Neural cell (in vitro differentiated cells): ENCODE measurements at regions not wholly inside any gene's neighbourhood (a gene's known extent, or its start where the extent isn't known, plus 50 kb on each side); places are given as distances from the start of the nearest gene placed in this dataset.

Source experiments
- EP300 ChIP-seq: fragments of 450-650 bp; conservative IDR thresholded peaks from 2 replicates; pipeline ENCODE4 v1.6.1; 2014; ENCODE audit warnings: antibody characterized with exemption, mild to moderate bottlenecking, moderate library complexity; ENCODE audit not compliant: poor library complexity, severe bottlenecking
- EZH2 ChIP-seq: fragments of 200-600, 300-800 bp; shearing (Covaris generic), sonication (generic); IDR thresholded peaks from 2 replicates; pipeline ENCODE4 v1.6.1; 2014; ENCODE audit warnings: antibody characterized with exemption, low read length, borderline replicate concordance, mild to moderate bottlenecking; ENCODE audit not compliant: insufficient read depth, poor library complexity, severe bottlenecking
- MXI1 ChIP-seq: fragments of 450-650 bp; conservative IDR thresholded peaks from 2 replicates; pipeline ENCODE4 v1.6.1; 2014; ENCODE audit warnings: antibody characterized with exemption, mild to moderate bottlenecking; ENCODE audit not compliant: poor library complexity, severe bottlenecking
- POLR2AphosphoS5 ChIP-seq: IDR thresholded peaks from 2 replicates; pipeline ENCODE4 v1.6.1; 2012
- TF ChIP-seq, protein P1 (sequence below): fragments of 450-650 bp; IDR thresholded peaks from 2 replicates; pipeline ENCODE4 v1.5.1; 2014; ENCODE audit warnings: antibody characterized with exemption, mild to moderate bottlenecking, moderate library complexity; ENCODE audit not compliant: poor library complexity, severe bottlenecking
- TF ChIP-seq, protein P2 (sequence below): IDR thresholded peaks from 2 replicates; pipeline ENCODE4 v1.6.1; 2012; ENCODE audit warnings: borderline replicate concordance

DNA sequence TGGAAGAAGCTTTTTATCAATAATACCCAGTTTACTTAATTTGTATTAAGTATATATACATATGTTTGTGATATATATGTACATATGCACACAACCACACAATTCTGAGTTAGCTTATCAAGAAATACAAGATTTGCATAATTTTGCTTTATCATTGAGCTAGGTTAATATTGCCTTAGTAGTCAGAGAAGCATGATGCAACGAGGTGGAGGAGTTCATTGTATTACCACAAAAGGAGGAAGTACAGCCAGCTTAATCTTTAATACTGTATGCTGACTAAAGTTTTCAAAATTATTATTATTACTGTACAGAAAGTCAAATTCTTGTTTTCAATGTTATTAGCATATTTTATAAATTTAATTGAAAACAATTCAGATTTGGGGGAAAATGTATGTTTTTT, 278.4 kb upstream of the PDGFD start:
- no peak for TF ChIP-seq POLR2AphosphoS5
- TF ChIP-seq, protein P1, sequence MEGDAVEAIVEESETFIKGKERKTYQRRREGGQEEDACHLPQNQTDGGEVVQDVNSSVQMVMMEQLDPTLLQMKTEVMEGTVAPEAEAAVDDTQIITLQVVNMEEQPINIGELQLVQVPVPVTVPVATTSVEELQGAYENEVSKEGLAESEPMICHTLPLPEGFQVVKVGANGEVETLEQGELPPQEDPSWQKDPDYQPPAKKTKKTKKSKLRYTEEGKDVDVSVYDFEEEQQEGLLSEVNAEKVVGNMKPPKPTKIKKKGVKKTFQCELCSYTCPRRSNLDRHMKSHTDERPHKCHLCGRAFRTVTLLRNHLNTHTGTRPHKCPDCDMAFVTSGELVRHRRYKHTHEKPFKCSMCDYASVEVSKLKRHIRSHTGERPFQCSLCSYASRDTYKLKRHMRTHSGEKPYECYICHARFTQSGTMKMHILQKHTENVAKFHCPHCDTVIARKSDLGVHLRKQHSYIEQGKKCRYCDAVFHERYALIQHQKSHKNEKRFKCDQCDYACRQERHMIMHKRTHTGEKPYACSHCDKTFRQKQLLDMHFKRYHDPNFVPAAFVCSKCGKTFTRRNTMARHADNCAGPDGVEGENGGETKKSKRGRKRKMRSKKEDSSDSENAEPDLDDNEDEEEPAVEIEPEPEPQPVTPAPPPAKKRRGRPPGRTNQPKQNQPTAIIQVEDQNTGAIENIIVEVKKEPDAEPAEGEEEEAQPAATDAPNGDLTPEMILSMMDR: no peak
- TF ChIP-seq EZH2: no peak
- no peak for TF ChIP-seq MXI1
- TF ChIP-seq EP300: no peak
- TF ChIP-seq, protein P2, sequence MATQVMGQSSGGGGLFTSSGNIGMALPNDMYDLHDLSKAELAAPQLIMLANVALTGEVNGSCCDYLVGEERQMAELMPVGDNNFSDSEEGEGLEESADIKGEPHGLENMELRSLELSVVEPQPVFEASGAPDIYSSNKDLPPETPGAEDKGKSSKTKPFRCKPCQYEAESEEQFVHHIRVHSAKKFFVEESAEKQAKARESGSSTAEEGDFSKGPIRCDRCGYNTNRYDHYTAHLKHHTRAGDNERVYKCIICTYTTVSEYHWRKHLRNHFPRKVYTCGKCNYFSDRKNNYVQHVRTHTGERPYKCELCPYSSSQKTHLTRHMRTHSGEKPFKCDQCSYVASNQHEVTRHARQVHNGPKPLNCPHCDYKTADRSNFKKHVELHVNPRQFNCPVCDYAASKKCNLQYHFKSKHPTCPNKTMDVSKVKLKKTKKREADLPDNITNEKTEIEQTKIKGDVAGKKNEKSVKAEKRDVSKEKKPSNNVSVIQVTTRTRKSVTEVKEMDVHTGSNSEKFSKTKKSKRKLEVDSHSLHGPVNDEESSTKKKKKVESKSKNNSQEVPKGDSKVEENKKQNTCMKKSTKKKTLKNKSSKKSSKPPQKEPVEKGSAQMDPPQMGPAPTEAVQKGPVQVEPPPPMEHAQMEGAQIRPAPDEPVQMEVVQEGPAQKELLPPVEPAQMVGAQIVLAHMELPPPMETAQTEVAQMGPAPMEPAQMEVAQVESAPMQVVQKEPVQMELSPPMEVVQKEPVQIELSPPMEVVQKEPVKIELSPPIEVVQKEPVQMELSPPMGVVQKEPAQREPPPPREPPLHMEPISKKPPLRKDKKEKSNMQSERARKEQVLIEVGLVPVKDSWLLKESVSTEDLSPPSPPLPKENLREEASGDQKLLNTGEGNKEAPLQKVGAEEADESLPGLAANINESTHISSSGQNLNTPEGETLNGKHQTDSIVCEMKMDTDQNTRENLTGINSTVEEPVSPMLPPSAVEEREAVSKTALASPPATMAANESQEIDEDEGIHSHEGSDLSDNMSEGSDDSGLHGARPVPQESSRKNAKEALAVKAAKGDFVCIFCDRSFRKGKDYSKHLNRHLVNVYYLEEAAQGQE: no peak
